Fibroblast of mammary gland (primary cell): ENCODE measurements at regions not wholly inside any gene's neighbourhood (a gene's known extent, or its start where the extent isn't known, plus 50 kb on each side); places are given as distances from the start of the nearest gene placed in this dataset.

Experiments used
- DNase-seq: peaks from one replicate; pipeline ENCODE4 v3.0.0-alpha.2; 2010; ENCODE audit warnings: low read depth
- H3K4me3 ChIP-seq: 2 replicates; pipeline ENCODE4 v1.5.1; 2011; ENCODE audit warnings: low read depth, mild to moderate bottlenecking, low read length, moderate library complexity; ENCODE audit not compliant: control insufficient read depth
- CTCF ChIP-seq: conservative IDR thresholded peaks from 2 replicates; pipeline ENCODE4 v1.5.1; 2011; ENCODE audit warnings: low read depth, low read length, inconsistent platforms; ENCODE audit not compliant: control insufficient read depth, insufficient read depth

GRCh38 chr6:147744012-147744411 lies 235.5 kb downstream of the SAMD5 start:
- no peak overlapping the region for H3K4me3 ChIP-seq
- no peak for TF ChIP-seq CTCF
- DNase-seq, result no peak

GRCh38 chr6:147749331-147749730 lies 240.8 kb downstream of the SAMD5 start:
- TF ChIP-seq CTCF, result no peak

GRCh38 chr6:147750413-147750812 lies 241.9 kb downstream of the SAMD5 start:
- H3K4me3 ChIP-seq, result no peak overlapping the region
- DNase-seq, result no peak
- TF ChIP-seq CTCF, result no peak

More at GRCh38 chr6:147749331-147749730, 240.8 kb downstream of the SAMD5 start:
- DNase-seq, result no peak
- no peak overlapping the region for H3K4me3 ChIP-seq

- DNase-seq, result no peak
- TF ChIP-seq CTCF, result no peak
- H3K4me3 ChIP-seq, result no peak overlapping the region
Measured at GRCh38 chr6:147751232-147751631, 242.7 kb downstream of the SAMD5 start.

- TF ChIP-seq CTCF, result no peak
- DNase-seq, result no peak
- H3K4me3 ChIP-seq, result no peak overlapping the region
Measured at GRCh38 chr6:147752689-147753403, 244.4 kb downstream of the SAMD5 start.

GRCh38 chr6:147755999-147756398 lies 247.5 kb downstream of the SAMD5 start:
- TF ChIP-seq CTCF, result no peak
- no peak overlapping the region for H3K4me3 ChIP-seq
- DNase-seq, result no peak

GRCh38 chr6:147756891-147757290 lies 248.4 kb downstream of the SAMD5 start:
- no peak overlapping the region for H3K4me3 ChIP-seq
- TF ChIP-seq CTCF, result no peak
- DNase-seq, result no peak
